ENCODE measurements at regions not wholly inside any gene's neighbourhood (a gene's known extent, or its start where the extent isn't known, plus 50 kb on each side); places are given as distances from the start of the nearest gene placed in this dataset.

GRCh38 chr15:97653896-97654295 lies 306.6 kb upstream of the ARRDC4 start:
- Histone ChIP-seq H3K4ac (ENCODE audit: low read depth, low read length) (no peak overlapping the region), H3K56ac (ENCODE audit: extremely low read depth, insufficient read depth, low read length) (no peak overlapping the region), H2AFZ (replicated peaks; ENCODE audit: low read length, poor library complexity) (no peak overlapping the region), H2AK5ac (ENCODE audit: low read depth, low read length) (no peak overlapping the region), H2BK15ac (ENCODE audit: low read depth, low read length) (no peak overlapping the region), H3K79me1 (ENCODE audit: low read depth in 1 of 2, low read length in 2 of 2) (no peaks in the 10 kb centered on the region), H3K9ac (ENCODE audit: low read depth, low read length) (no peak overlapping the region), H3K27me3 (ENCODE audit: control insufficient read depth, insufficient read depth, low read length) (no peaks in the 10 kb centered on the region), H4K20me1 (ENCODE audit: insufficient read depth, low read length) (no peaks in the 10 kb centered on the region), H3K18ac (ENCODE audit: low read depth, low read length) (no peak overlapping the region), H4K91ac (ENCODE audit: insufficient read depth, low read depth, low read length) (no peak overlapping the region), H3K27ac (ENCODE audit: insufficient read depth, low read length) (no peak overlapping the region), H3K4me3 (ENCODE audit: insufficient read depth, low read depth, low read length) (no peak overlapping the region), H2BK20ac (ENCODE audit: low read depth, low read length) (no peak overlapping the region), H2BK5ac (ENCODE audit: low read depth, low read length, poor library complexity, severe bottlenecking) (no peak overlapping the region), H2BK120ac (ENCODE audit: low read depth, low read length) (no peak overlapping the region), H3K9me1 (ENCODE audit: insufficient read depth, low read length) (no peaks in the 10 kb centered on the region), H4K5ac (ENCODE audit: low read depth, low read length) (no peak overlapping the region), H3K14ac (replicated peaks; ENCODE audit: low read depth, low read length) (no peak overlapping the region), H3K23ac (ENCODE audit: low read depth, low read length) (no peak overlapping the region), H4K8ac (ENCODE audit: low read depth in 2 of 2, low read length in 2 of 2) (no peak overlapping the region), H3K4me1 (ENCODE audit: control insufficient read depth, insufficient read depth, low read length) (no peaks in the 10 kb centered on the region), H2AK9ac (replicated peaks; ENCODE audit: low read depth, low read length, poor library complexity) (no peak overlapping the region), H3K4me2 (ENCODE audit: low read depth, low read length) (no peak overlapping the region), H3K9me3 (ENCODE audit: control insufficient read depth, insufficient read depth, low read length) (peaks cover 12% of the 10 kb centered on the region), H3K36me3 (ENCODE audit: control insufficient read depth, insufficient read depth, low read length) (no peaks in the 10 kb centered on the region)
- intact Hi-C loops (cut with micrococcal nuclease) (no loop called here), dilution Hi-C loops (cut with HindIII; ENCODE audit: low sequenced_read_pairs, unreplicated experiment) (no loop called here), in situ Hi-C loops (cut with MboI; ENCODE audit: low sequenced_read_pairs) (no loop called here)
- ChIA-PET CTCF (no interaction called here), POLR2A (ENCODE audit: unreplicated experiment) (no interaction called here)
- TF ChIP-seq BHLHE40 (IDR thresholded peaks at IDR 0.05; ENCODE audit: low read depth, low read length) (no peak), POLR2A (IDR thresholded peaks at IDR 0.05; ENCODE audit: low read depth, low read length) (no peak), NFE2L2 (IDR thresholded peaks at IDR 0.05; ENCODE audit: low read depth, low read length) (no peak), RFX5 (IDR thresholded peaks at IDR 0.05; ENCODE audit: low read depth, low read length) (no peak)
- ATAC-seq (ENCODE audit: low read depth), result no peak
- no TSS peak for BruUV-seq (replicated peaks)
- no CpG with 5 or more reads among the region's 1 CpG for WGBS, 2 experiments (ENCODE audit: extremely low coverage in 2 of 2, insufficient read length in 1 of 2)
- no peak for DNase-seq

All from IMR-90 (cell line).